HG02798 (cell line): ENCODE measurements at regions not wholly inside any gene's neighbourhood (a gene's known extent, or its start where the extent isn't known, plus 50 kb on each side); places are given as distances from the start of the nearest gene placed in this dataset.

Source experiments
- ATAC-seq: cut with Tn5 transposase; IDR thresholded peaks from one replicate; pipeline ENCODE4 v1.9.1; 2021; ENCODE audit warnings: mild to moderate bottlenecking; ENCODE audit not compliant: unreplicated experiment, poor library complexity

DNA sequence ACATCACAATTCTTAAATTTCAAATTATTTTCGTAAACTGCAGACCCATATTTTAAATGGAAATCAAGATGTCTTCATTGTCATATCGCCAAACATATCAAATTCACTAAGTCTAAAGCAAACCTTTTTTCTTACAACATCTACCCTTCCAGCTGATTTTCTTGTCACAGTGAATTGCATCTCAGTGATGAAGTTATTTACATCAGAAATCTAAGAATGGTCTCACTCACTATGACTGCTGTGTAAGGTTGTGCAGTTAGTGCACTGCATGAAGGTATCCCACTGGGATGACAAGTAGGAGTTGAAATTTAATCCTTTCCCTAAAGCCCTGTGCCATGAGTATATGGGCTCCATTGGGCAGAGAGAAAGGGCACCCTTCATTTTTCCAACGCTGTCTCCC is 399.4 kb upstream of the ITGA1 start:
- no peak for ATAC-seq

DNA sequence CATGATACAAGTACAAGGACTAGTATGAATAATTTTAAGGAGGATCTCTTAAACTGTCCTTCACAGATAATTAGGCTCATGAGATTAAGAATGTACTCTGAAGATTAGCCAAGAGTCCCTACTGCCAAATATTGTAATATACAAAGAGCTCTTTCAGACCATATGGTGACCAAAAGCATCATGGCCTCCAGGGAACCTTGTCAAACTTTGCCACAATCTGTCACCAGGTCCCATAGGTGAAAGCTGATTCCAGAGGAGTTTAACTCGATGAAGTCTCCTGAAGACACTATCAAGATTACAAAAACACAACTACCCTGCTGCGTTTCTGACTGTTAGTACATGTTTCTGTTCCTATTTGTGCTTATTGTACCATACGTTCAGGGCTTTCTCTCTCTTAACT is 395.4 kb upstream of the ITGA1 start:
- ATAC-seq, result no peak

DNA sequence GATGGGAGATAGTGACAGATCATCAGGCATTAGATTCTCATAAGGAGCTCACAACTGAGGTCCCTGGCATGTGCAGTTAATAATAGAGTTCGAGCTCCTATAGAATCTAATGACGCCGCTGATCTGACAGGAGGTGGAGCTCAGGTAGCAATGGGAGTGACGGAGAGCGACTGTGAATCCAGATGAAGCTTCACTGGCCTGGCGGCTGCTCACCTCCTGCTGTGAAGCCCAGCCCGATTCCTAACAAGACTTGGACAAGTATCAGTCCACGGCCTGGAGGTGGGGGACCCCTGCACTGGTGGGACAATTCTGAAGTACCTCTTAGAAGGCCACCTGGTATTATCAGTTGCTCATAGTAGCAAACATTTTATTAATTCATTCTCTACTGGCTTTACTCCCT is 377.9 kb upstream of the ITGA1 start:
- no peak for ATAC-seq

DNA sequence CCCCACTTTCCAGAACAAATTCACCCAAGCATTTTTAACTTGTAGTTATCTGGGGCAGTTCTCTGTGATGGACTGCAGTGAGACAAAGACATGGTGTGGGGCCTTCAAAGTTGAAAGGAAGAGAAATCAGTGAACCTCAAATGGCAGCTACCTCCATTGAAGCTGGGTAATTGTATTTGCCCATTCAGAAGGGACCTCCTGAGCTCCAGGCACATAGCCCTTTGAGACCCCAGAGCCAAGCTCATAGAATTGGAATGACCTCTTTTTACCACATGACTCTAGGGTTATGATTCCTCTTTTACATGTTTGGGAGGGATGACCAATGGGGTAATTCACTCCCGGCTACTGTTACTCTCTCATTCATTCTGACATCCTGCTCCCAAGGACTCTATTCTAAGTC is 368.4 kb upstream of the ITGA1 start:
- ATAC-seq, result no peak

DNA sequence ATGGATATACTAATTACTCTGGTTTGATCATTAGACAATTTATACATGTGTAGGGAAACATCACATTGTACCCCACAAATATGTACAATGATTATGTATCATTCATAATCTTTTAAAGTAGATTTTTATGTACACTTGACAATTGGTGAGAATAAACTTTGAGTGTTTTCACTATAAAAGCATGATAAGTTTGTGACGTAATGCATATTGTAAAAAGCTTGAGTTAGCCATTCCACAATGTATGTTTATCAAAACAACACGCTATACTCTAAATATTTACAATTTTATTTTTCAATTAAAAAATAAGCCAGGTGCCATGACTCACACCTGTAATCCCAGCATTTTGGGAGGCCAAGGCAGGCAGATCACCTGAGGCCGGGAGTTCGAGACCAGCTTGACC is 360.1 kb upstream of the ITGA1 start:
- ATAC-seq, result no peak

DNA sequence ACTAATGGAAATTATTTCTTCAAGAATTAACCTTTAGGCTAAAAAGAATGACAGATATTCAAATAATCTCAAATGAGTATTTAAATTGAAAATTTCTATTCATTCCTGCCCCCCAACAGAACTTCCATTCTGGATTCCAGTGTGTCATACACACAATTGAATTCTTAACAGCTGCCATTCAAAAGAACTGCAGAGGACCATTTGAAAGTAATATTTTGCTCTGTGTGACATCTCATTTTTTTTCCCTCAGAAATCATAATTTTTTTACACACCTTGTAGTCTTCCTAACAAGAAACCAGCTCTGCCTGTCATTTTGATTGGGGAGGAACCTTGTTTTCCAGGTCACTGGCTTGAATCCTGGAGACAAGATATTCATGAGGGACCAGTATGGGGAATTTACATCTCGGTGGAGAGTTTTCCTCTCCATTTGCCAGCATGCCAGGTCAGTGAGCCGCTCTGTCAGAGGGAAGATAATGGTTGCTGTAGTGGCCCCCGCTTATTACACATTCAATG is 358.7 kb upstream of the ITGA1 start:
- ATAC-seq, result no peak

DNA sequence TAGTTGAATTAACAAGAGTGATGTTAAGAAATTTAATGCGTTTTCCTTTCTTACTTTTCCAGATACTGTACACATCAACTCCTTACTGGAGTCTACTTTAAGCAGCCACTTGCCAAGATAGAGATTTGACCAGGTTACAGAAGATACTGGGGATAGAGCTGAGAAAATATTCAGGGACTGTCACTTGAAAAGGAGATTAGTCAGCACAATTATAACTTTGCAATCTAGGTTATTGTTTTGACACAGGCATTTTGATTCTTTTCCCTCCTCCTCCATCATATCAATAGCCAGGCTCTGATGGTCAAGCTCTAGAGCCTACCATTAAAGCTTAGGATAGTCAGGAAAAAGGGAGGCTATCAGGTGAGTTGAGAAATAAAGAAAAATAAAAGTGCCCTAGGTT is 345.9 kb upstream of the ITGA1 start:
- no peak for ATAC-seq

DNA sequence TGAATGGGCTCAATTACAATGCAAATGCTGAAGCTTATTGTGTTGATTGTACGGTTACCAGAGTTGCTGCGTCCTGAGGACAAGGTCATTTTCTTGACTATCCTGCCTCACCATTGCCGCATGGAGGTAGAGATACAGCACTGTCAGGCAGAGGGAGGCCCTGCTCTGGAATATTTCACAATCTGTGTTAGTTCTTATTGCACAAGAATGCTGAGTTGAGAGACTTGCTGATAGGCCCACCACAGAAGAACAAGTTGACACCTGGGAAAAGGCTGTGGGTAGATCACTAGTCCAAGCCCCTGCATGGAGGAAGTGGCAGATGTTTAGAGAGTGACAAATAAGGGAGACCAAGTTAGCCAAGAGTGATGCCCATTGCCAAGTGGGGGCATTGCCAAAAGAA is 344.5 kb upstream of the ITGA1 start:
- no peak for ATAC-seq

DNA sequence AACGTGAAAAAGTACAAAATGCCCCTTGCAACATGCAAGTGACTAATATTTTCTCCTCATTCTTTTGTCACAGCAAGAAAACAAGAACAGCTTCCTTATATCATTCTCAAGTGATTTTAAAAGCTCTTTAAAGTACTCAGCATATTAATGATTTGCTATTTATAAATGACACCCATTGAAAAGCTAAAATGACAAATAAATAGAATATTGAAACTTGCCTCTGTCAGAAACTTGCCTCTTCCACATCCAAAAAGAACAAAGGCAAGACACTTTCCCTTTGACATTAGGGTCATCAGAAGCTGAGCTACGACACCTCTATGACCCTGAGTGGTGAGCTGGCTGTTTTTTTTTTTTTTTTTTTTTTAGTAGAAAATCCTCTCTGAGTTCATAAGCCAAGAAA is 339.6 kb upstream of the ITGA1 start:
- ATAC-seq, result no peak

DNA sequence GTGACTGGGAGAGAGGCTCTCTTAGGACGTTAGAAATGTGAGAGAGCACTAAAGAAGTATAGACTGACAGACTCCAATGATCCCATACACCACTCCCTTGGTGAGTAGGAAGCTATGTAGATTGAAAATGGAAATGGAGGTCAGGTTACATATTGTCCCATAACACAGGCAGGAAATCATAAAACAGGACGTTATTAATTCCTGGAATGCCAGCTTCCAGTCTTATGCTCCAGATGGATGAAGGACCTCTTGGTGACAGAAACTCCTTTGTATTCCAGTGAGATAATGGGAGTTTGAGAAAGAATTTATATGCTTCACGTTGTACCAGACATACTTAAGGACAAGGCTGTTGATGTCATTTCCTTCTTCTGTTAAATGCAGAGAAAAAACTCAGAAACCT is 338.2 kb upstream of the ITGA1 start:
- no peak for ATAC-seq

DNA sequence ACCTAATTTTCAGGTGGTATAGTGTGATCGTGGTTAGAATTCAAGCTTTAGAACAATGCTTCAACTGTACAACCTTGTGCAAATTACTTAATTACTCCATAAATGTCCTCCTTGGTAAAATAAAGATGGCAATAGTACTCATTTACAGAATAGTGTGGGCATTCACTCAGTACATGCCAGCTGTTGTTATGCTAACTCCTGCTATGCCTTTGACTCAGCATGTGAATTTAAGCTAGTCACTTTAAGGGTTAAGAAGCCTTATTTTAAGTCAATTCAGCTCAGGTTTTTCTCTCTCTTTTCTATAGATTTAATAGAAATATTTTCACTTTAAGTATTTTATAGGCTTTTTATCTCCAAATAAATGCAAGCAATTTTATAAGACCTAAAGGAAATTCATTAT is 335.6 kb upstream of the ITGA1 start:
- ATAC-seq, result no peak

DNA sequence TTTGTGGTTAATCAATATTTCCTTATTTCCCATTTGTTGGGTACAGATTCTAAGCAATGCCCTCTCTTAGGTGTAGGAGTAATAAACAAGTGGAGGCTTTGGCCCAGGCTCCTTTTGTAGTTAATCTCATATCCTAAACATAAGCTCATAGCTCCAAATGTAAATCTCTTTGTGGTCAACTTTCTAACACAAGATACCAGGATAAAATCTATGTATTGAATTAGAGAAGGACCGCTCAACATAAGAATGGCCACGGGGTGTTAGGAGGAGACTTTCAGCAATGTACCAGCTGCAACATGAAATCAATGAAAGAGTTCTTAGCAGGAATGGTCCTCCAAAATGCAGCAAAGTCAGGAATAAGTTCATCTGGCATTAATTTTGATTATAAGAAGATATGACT is 334.5 kb upstream of the ITGA1 start:
- ATAC-seq, result no peak

DNA sequence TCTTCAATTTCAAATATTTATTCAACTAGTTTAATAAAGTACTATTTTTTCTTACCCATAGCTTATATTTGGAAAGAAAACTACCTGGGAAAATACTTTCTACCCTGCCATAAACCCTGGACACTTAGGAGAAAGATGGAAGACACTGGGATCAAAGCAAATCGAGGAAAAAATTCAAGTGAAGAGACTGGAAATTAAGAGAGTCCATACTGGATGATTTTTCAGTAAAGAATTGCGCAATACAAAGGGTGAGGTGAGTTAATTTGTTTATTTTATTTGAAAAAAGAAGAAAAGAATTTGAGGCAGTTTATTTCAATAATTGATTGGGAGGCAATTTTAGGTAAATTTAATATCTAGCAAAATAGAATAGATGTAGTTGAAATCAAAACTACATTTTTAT is 331.8 kb upstream of the ITGA1 start:
- no peak for ATAC-seq

DNA sequence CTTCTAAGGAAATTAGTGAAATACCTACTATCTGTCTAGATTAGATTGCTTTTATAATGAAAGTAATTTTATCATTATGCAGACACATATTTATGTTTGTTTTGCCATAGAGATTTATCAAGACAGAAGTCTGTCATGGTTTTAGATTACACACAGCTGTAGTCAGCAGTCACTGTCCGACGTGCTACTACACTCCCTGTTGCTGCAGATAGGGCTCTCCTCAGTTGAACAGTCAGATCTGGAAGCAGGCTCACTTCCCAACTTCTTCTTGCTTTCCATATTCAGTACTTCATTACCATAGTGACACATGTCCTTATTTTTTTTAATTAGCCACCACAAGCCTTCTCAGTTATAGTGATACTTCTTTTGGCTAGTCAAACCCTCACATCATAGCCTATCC is 329.9 kb upstream of the ITGA1 start:
- ATAC-seq, result no peak

DNA sequence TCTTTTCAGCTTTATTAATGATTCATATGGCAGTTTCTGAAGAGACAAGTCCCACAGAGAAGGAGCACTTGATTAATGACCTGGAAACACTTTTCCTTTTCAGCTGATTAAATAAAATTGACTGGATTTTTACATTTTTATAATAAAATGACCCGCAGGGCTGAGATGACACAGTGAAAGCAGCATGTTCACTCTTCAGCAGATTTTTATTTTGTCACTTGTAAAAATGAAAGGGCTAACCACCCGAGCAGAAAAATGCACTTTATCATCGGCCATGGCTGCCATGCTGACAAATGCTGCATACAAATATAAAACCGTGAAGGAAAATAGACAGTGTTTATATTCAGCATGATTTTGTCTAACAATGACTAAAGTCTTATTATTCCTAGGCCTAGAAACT is 321.6 kb upstream of the ITGA1 start:
- no peak for ATAC-seq

DNA sequence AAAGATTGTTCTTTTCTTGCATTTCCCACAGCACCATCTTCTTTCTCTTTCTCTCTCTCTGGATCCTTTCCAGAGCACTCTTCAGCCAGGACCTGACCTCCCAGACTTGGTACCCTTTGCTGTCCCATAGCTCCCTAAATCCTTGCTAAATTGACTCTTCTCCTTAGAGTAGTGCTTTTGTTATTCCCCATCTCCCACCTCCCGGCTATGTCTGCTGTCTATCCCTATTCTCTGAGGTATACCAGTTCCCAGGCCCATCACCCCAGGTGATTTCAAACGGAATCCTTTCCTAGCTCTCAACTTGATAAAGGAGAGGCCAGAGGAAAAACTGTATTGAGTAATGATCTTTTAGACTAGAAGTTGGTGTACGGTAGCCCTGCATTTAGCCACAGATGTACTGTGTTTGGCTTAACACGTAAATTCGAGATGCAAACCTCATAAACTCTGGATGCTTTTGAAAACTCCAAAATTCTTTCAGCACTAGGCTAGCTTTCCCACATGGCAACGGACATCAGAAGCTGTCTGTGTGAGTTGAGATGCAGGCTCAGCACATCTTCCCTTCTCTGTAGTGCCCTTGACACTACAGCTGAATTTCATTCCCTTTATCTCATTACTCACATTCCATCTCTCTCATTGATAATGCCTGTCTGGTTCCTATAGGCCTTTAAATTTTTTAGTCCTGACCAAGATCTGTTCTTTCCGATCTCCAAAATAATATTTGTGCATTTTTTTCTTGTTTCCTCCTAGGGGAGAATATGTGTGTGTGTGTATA is 320.8 kb upstream of the ITGA1 start:
- ATAC-seq, result no peak

DNA sequence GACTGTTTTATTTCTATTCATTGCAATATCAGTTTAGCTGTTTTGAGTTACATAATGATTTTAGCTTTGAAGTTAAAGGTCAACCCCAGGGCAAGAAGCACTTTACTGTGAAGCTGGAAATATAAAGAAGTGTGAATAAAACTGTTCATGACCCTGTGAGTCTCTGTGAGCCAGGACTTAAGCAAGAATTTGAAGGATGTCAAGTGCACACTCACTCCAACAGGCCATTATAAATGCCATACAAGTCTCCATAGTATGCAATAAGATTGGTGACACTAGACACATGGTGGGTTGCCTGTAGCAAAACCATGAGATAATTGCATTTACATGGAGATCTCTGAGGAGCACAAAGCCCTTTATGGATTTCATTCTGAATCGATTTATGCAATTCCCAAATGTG is 318.7 kb upstream of the ITGA1 start:
- no peak for ATAC-seq

DNA sequence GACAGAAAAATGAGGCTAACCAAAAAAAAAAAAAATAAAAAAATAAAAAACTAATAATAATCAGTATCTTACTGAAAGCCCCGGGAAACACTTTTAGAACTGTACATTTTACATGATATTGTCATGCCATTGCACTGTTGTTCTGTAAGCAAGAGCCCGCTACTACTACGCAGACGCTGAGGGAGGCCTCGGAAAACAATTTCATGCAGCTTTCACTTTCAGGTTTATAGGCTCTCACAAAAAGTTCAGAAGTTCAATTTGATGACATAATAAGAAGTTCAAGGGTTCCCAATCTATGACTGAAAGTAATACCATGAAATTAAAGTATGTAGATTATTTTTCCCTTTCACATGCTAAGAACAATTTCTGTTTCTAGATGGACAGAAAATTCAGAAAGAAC is 318.3 kb upstream of the ITGA1 start:
- no peak for ATAC-seq

DNA sequence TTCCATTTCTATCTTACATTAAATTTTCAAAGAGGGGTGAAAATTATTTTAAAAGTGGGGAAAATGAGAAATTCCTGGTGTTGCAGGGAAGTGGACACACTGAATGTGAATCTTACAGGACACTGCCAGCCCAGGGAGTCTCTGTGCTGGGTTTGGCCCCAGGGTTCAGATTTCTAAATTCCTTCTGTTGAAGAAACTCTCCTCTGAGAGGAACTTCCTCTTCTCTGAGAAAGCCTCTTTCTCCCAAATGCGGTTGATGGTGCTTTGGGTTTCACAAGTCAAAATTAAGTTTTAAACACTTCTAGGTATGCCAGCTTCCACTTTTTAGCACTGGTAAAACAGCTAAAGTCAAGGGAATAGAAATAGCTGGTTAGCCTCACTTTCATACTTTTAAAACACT is 317.9 kb upstream of the ITGA1 start:
- ATAC-seq, result no peak

DNA sequence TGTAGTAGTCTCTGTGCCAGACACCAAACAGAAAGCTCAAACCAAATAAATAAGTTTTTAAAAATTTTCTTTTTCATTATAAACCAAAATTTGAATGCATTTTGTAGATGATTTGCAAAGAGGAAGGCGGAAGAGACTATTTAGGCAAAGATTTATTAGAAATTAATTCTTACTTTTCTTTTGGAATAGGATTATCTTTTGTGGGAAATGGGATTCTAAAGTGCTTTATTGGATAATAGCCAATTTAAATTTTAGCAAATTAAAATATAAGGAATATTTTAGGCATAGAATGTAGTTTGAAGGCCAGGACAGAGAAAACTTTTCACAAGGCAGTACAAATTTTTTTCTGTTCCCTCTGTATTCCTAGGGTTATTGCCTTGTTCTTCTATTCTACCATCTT is 311.4 kb upstream of the ITGA1 start:
- ATAC-seq, result no peak

DNA sequence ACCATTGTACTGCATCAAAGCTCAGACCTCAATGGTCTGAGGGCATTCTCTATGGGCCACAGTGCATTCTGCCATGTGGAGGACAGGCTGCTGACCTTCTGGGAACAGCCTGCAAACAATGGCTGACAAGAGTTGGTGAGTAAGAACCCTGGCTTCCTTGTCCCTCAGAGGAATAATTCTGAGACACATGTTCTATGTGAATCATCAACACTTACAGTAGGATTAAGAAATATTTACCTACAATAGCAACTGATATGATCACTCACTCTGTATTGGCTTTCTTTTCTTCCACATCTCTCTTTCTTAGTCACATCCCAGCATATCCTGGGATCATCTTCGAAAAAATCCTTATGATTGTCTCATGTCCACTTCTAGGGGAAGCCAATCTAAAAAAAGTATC is 306.5 kb upstream of the ITGA1 start:
- no peak for ATAC-seq

DNA sequence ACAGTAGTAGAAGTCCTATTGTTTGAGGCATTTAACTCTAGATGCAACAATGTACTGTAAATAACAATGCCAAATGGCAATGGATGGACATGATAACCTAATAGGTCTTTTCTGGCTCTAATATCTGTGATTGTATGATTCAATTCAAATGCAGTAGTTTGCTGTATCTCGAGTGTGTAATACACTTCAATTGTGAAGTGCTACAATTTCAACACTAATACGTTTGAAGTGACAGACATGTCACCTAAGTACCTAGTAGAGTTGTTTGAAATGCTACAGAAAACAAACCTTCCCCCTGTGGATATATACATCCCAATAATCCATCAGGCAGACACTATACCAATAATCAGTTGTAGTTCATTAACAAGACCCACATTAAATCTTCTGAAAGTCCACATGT is 305.9 kb upstream of the ITGA1 start:
- ATAC-seq, result no peak
